Neuronal stem cell (in vitro differentiated cells): ENCODE measurements at regions not wholly inside any gene's neighbourhood (a gene's known extent, or its start where the extent isn't known, plus 50 kb on each side); places are given as distances from the start of the nearest gene placed in this dataset.
A peak's percentile ranks its signal among the peaks of the same experiment; 100 is the strongest.

ENCODE experiments used
- DNase-seq: peaks from one replicate; pipeline ENCODE4 v3.0.0-alpha.2; 2013; ENCODE audit warnings: low spot score
- H2AFZ ChIP-seq: one replicate; pipeline ENCODE4 v1.6.1; 2013; ENCODE audit warnings: mild to moderate bottlenecking, low read length, inconsistent platforms
- H2AK5ac ChIP-seq: 2 replicates; pipeline ENCODE4 v1.6.1; 2013; ENCODE audit warnings: low read depth, mild to moderate bottlenecking, inconsistent platforms, low read length, moderate library complexity, mixed read lengths
- H2BK120ac ChIP-seq: 2 replicates; pipeline ENCODE4 v1.6.1; 2013; ENCODE audit warnings: low read depth, mild to moderate bottlenecking, inconsistent platforms, low read length, moderate library complexity, mixed read lengths
- H2BK12ac ChIP-seq: one replicate; pipeline ENCODE4 v1.6.1; 2013; ENCODE audit warnings: low read length, inconsistent platforms
- H2BK15ac ChIP-seq: 2 replicates; pipeline ENCODE4 v1.6.1; 2013; ENCODE audit warnings: mild to moderate bottlenecking, low read length, inconsistent platforms, mixed read lengths
- H2BK5ac ChIP-seq: one replicate; pipeline ENCODE4 v1.6.1; 2013; ENCODE audit warnings: inconsistent platforms, mild to moderate bottlenecking, low read length, moderate library complexity
- H3K14ac ChIP-seq: one replicate; pipeline ENCODE4 v1.6.1; 2013; ENCODE audit warnings: low read length, inconsistent platforms
- H3K18ac ChIP-seq: 2 replicates; pipeline ENCODE4 v1.6.1; 2013; ENCODE audit warnings: low read length, inconsistent platforms
- H3K23ac ChIP-seq: 2 replicates; pipeline ENCODE4 v1.6.1; 2013; ENCODE audit warnings: low read depth, mild to moderate bottlenecking, mixed read lengths, low read length, inconsistent platforms; ENCODE audit not compliant: poor library complexity
- H3K27ac ChIP-seq: replicated peaks from 3 replicates; pipeline ENCODE4 v1.5.1; 2013; ENCODE audit warnings: low read length, inconsistent platforms
- H3K27me3 ChIP-seq, 3 experiments: 2 replicates each; pipeline ENCODE4 v1.6.1; 2013; ENCODE audit warnings: low read length in 3 of 3, mild to moderate bottlenecking in 2 of 3, inconsistent platforms in 1 of 3, low read depth in 1 of 3, mixed read lengths in 1 of 3, moderate library complexity in 1 of 3; ENCODE audit not compliant: control insufficient read depth in 3 of 3, insufficient read depth in 3 of 3
- H3K36me3 ChIP-seq, 2 donors: replicated peaks in 1 of 2; 2 replicates each; pipeline ENCODE4 v1.6.1; 2013; ENCODE audit warnings: low read length in 2 of 2; ENCODE audit not compliant: control insufficient read depth in 2 of 2, insufficient read depth in 2 of 2
- H3K4ac ChIP-seq: 2 replicates; pipeline ENCODE4 v1.6.1; 2013; ENCODE audit warnings: inconsistent platforms, mild to moderate bottlenecking, low read length, moderate library complexity
- H3K4me1 ChIP-seq, 2 donors: 1 replicate in 1 of 2; 2 replicates in 1 of 2; pipeline ENCODE4 v1.6.1; 2013; ENCODE audit warnings: low read length in 2 of 2, low read depth in 1 of 2; ENCODE audit not compliant: control insufficient read depth in 2 of 2, insufficient read depth in 1 of 2
- H3K4me2 ChIP-seq: one replicate; pipeline ENCODE4 v1.6.1; 2013; ENCODE audit warnings: mild to moderate bottlenecking, low read length, inconsistent platforms; ENCODE audit not compliant: insufficient read depth, poor library complexity, severe bottlenecking
- H3K4me3 ChIP-seq, 2 donors: 2 replicates each; pipeline ENCODE4 v1.5.1; 2013; ENCODE audit warnings: low read length in 2 of 2, mild to moderate bottlenecking in 2 of 2, inconsistent platforms in 1 of 2, moderate library complexity in 1 of 2
- H3K79me1 ChIP-seq: one replicate; pipeline ENCODE4 v1.6.1; 2013; ENCODE audit warnings: low read depth, mild to moderate bottlenecking, inconsistent platforms, low read length, moderate library complexity
- H3K9ac ChIP-seq: one replicate; pipeline ENCODE4 v1.6.1; 2013; ENCODE audit warnings: mild to moderate bottlenecking, low read depth, low read length, inconsistent platforms; ENCODE audit not compliant: poor library complexity
- H3K9me3 ChIP-seq, 2 donors: replicated peaks in 1 of 2; 2 replicates each; pipeline versions ENCODE3 to v1.6.1; 2013; ENCODE audit warnings: low read length in 2 of 2, mild to moderate bottlenecking in 2 of 2, inconsistent platforms in 1 of 2, low read depth in 1 of 2, mixed read lengths in 1 of 2, moderate library complexity in 1 of 2; ENCODE audit not compliant: control insufficient read depth in 2 of 2, insufficient read depth in 1 of 2
- H4K8ac ChIP-seq: one replicate; pipeline ENCODE4 v1.6.1; 2013; ENCODE audit warnings: low read depth, mild to moderate bottlenecking, inconsistent platforms, low read length, moderate library complexity
- H4K91ac ChIP-seq: one replicate; pipeline ENCODE4 v1.6.1; 2013; ENCODE audit warnings: low read length, low read depth, mild to moderate bottlenecking, inconsistent platforms; ENCODE audit not compliant: poor library complexity
- WGBS, 2 donors: extraction: QIAGEN DNeasy Blood & Tissue Kit; methylation state at CpG; one replicate each; pipeline ENCODE4 v1.1.7; 2013; ENCODE audit warnings: missing lambda C conversion rate in 2 of 2, mixed read lengths in 1 of 2; ENCODE audit not compliant: insufficient read length in 2 of 2, insufficient replicate concordance in 1 of 2; ENCODE audit errors: extremely low coverage in 2 of 2; 5-methylcytosine and 5-hydroxymethylcytosine counted together

DNA sequence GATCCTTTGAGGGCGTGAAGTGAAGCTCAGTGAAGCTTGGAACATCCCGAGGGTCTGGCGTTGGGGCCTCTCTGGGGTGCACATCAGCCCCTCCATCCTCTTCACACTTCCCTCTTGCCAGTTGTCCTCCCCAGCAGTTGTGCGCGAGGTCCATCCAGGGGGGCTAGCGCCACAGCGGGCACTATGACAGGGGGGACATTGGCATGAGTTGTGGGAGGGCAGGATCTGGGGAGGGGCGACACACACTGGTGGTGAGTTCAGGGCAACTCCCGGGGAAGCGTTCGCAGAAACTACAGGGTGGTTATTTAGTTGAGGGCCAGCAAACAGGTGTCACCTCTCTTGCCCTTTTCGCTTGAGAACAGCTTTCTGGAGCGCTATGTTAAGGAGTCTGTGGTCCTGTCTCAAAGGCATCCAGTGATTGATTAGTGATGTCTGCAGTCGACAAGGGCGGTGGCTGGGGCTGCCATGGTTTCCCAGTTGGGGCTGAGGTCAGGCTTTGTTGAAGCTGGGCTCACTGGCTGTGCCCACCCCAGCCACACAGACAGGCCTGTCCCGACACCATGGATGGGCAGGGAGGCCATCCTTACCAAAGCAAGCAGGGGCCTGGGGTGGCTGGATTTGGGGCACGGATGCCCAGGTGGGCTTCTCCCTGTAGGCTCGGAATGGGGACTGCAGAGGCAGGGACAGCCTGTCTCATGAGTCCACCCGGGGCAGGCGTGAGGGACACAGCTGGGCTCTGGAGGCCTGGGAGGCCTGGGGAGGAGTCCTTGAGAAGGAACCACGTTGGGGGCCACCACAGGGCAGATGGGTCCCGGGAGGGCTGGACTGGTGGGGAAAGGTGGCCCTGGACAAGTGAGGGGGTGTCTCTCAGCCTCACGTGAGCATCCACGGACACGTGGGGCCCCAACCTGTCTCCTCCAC, 59.4 kb downstream of the UNCX start:
- peaks cover 0 to 88% (median 31%) of the 10 kb centered on the region in 3 experiments for H3K27me3 ChIP-seq

GRCh38 chr7:1292972-1293830, 60.5 kb downstream of the UNCX start:
- Histone ChIP-seq H3K9ac (peak overlapping the region; percentile 38), H4K8ac (no peak overlapping the region), H2BK120ac (no peak overlapping the region), H3K9me3 (no peaks in the 10 kb centered on the region), H2AFZ (no peak overlapping the region), H2BK5ac (peak overlapping the region; percentile 75), H3K4me1 (peaks cover 7 to 10% of the 10 kb centered on the region in 2 donors), H3K79me1 (no peaks in the 10 kb centered on the region), H3K4me2 (no peak overlapping the region), H3K27ac (no peak overlapping the region), H2AK5ac (peak overlapping the region; percentile 90), H3K18ac (peak overlapping the region; percentile 74), H4K91ac (no peak overlapping the region), H2BK12ac (no peak overlapping the region), H2BK15ac (peak overlapping the region; percentile 78), H3K14ac (no peak overlapping the region), H3K23ac (no peak overlapping the region), H3K4ac (no peak overlapping the region), H3K4me3 (no peak overlapping the region), H3K36me3 (no peaks in the 10 kb centered on the region), H3K27me3 (peaks cover 0 to 85% (median 31%) of the 10 kb centered on the region in 3 experiments)
- no peak for DNase-seq
- WGBS, 2 donors = no CpG with 5 or more reads among the region's 24 CpGs

More for the DNA sequence above, 59.4 kb downstream of the UNCX start:
- DNase-seq = no peak
- no peaks in the 10 kb centered on the region for H3K9me3 ChIP-seq
- H3K23ac ChIP-seq = no peak overlapping the region
- no peak overlapping the region for H3K4me3 ChIP-seq
- H2BK5ac ChIP-seq = peak overlapping the region; percentile 75
- H2AK5ac ChIP-seq = peak overlapping the region; percentile 90
- H3K4me1 ChIP-seq = peaks cover 6 to 10% of the 10 kb centered on the region in 2 donors
- H4K8ac ChIP-seq = no peak overlapping the region
- H3K18ac ChIP-seq = peak overlapping the region; percentile 45
- no peak overlapping the region for H2AFZ ChIP-seq
- H2BK120ac ChIP-seq = no peak overlapping the region
- H4K91ac ChIP-seq = peak overlapping the region; percentile 53
- no peak overlapping the region for H3K9ac ChIP-seq
- H2BK12ac ChIP-seq = no peak overlapping the region
- WGBS, 2 donors = no CpG with 5 or more reads among the region's 25 CpGs
- H3K4ac ChIP-seq = no peak overlapping the region
- H3K79me1 ChIP-seq = peaks cover 2% of the 10 kb centered on the region
- H3K36me3 ChIP-seq = no peaks in the 10 kb centered on the region
- no peak overlapping the region for H3K27ac ChIP-seq
- peak overlapping the region; percentile 32 for H2BK15ac ChIP-seq
- no peak overlapping the region for H3K14ac ChIP-seq
- no peak overlapping the region for H3K4me2 ChIP-seq

DNA sequence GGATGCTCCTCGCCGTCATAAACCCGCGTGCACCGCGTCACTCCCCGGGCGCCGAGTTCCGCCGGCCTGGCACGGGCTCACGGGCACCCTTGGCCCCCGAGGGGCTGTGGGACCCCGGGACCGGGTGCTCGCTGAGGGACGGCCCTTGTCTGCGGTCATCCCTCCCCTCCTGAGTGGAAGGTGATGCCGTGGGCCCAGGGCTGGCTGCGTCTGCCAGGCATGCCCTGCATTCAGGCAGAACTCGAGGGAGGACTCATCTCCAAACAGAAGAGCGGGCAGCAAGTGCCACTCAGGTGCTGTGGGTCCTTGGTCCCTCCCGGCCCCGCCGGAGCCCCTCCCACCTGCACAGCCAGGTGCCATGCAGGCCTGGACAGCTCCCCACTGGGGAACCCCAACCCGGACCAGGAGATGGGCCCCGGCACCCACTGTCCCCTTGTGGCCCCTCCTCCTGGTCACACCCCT, 61.3 kb downstream of the UNCX start:
- H2BK15ac ChIP-seq = peak overlapping the region; percentile 49
- WGBS, 2 donors = no CpG with 5 or more reads among the region's 28 CpGs
- no peak for DNase-seq
- no peaks in the 10 kb centered on the region for H3K79me1 ChIP-seq
- peak overlapping the region; percentile 55 for H3K23ac ChIP-seq
- no peak overlapping the region for H3K9ac ChIP-seq
- no peaks in the 10 kb centered on the region for H3K36me3 ChIP-seq
- H2BK5ac ChIP-seq = no peak overlapping the region
- H2BK120ac ChIP-seq = peak overlapping the region; percentile 31
- H2AK5ac ChIP-seq = peak overlapping the region; percentile 99
- H2BK12ac ChIP-seq = peak overlapping the region; percentile 90
- H3K27ac ChIP-seq = no peak overlapping the region
- no peak overlapping the region for H3K4me3 ChIP-seq
- H4K8ac ChIP-seq = no peak overlapping the region
- H3K9me3 ChIP-seq = no peaks in the 10 kb centered on the region
- H3K4me2 ChIP-seq = no peak overlapping the region
- no peak overlapping the region for H2AFZ ChIP-seq
- no peak overlapping the region for H3K14ac ChIP-seq
- H4K91ac ChIP-seq = no peak overlapping the region
- H3K4me1 ChIP-seq = peaks cover 7 to 10% of the 10 kb centered on the region in 2 donors
- H3K18ac ChIP-seq = peak overlapping the region; percentile 80
- H3K27me3 ChIP-seq = peaks cover 0 to 85% (median 26%) of the 10 kb centered on the region in 3 experiments
- no peak overlapping the region for H3K4ac ChIP-seq
